Right renal cortex interstitium (tissue), 3 donors: ENCODE measurements at regions not wholly inside any gene's neighbourhood (a gene's known extent, or its start where the extent isn't known, plus 50 kb on each side); places are given as distances from the start of the nearest gene placed in this dataset.

Experiments
- DNase-seq, 3 donors: peaks; one replicate each; pipeline ENCODE4 v3.0.0-alpha.2; 2013; ENCODE audit warnings: low read depth in 3 of 3, low spot score in 2 of 3

- DNase-seq = no peak
Observed at GRCh38 chr2:200239216-200239615, 67.3 kb upstream of the SPATS2L start.

- no peak for DNase-seq
Observed at GRCh38 chr2:200242570-200242969, 63.9 kb upstream of the SPATS2L start.

- DNase-seq = no peak
Observed at GRCh38 chr2:200243441-200243840, 63.1 kb upstream of the SPATS2L start.

- no peak for DNase-seq
Observed at GRCh38 chr2:200244111-200244510, 62.4 kb upstream of the SPATS2L start.

- DNase-seq = no peak
Observed at GRCh38 chr2:200247494-200247893, 59.0 kb upstream of the SPATS2L start.

GRCh38 chr2:200252265-200253067 is 54.0 kb upstream of the SPATS2L start:
- DNase-seq = no peak

- no peak for DNase-seq
Observed at GRCh38 chr2:200253639-200254038, 52.9 kb upstream of the SPATS2L start.

GRCh38 chr2:200254773-200255172 is 51.7 kb upstream of the SPATS2L start:
- no peak for DNase-seq

GRCh38 chr2:200255549-200255948 is 50.9 kb upstream of the SPATS2L start:
- no peak for DNase-seq
